ENCODE measurements at regions not wholly inside any gene's neighbourhood (a gene's known extent, or its start where the extent isn't known, plus 50 kb on each side); places are given as distances from the start of the nearest gene placed in this dataset.

GRCh38 chr16:20203272-20203671, 124.0 kb downstream of the GP2 start:
- no peak for TF ChIP-seq REST (IDR thresholded peaks at IDR 0.05; ENCODE audit: low read depth)
- no peak for TF ChIP-seq CREB1 (IDR thresholded peaks at IDR 0.05; ENCODE audit: low read depth)
- no peak for TF ChIP-seq MAX (IDR thresholded peaks at IDR 0.05)
- no peak for TF ChIP-seq TEAD4 (IDR thresholded peaks at IDR 0.05)
- TF ChIP-seq FOXM1 (IDR thresholded peaks at IDR 0.05; ENCODE audit: borderline replicate concordance, low read depth): no peak
- TF ChIP-seq TAF1 (IDR thresholded peaks at IDR 0.05; ENCODE audit: low read depth): no peak
- no peak for TF ChIP-seq TCF12 (IDR thresholded peaks at IDR 0.05; ENCODE audit: low read depth)
- TF ChIP-seq YY1 (IDR thresholded peaks at IDR 0.05; ENCODE audit: low read depth): no peak
- no peak for TF ChIP-seq NFIC (IDR thresholded peaks at IDR 0.05)
- TF ChIP-seq RAD21 (IDR thresholded peaks at IDR 0.05; ENCODE audit: low read depth): no peak
- no peak for TF ChIP-seq USF1 (IDR thresholded peaks at IDR 0.05)
- no peak for TF ChIP-seq CEBPB (IDR thresholded peaks at IDR 0.05)
- TF ChIP-seq ZBTB7A (IDR thresholded peaks at IDR 0.05; ENCODE audit: low read depth): no peak
- no peak for TF ChIP-seq EGR1 (IDR thresholded peaks at IDR 0.05)
- no peak for TF ChIP-seq EP300 (IDR thresholded peaks at IDR 0.05; ENCODE audit: borderline replicate concordance)

GRCh38 chr16:20202747-20203146, 124.6 kb downstream of the GP2 start:
- TF ChIP-seq REST (IDR thresholded peaks at IDR 0.05; ENCODE audit: low read depth): no peak
- TF ChIP-seq USF1 (IDR thresholded peaks at IDR 0.05): no peak
- TF ChIP-seq EP300 (IDR thresholded peaks at IDR 0.05; ENCODE audit: borderline replicate concordance): no peak
- TF ChIP-seq FOXM1 (IDR thresholded peaks at IDR 0.05; ENCODE audit: borderline replicate concordance, low read depth): no peak
- TF ChIP-seq CREB1 (IDR thresholded peaks at IDR 0.05; ENCODE audit: low read depth): no peak
- no peak for TF ChIP-seq MAX (IDR thresholded peaks at IDR 0.05)
- TF ChIP-seq TAF1 (IDR thresholded peaks at IDR 0.05; ENCODE audit: low read depth): no peak
- TF ChIP-seq YY1 (IDR thresholded peaks at IDR 0.05; ENCODE audit: low read depth): no peak
- no peak for TF ChIP-seq CEBPB (IDR thresholded peaks at IDR 0.05)
- no peak for TF ChIP-seq EGR1 (IDR thresholded peaks at IDR 0.05)
- no peak for TF ChIP-seq NFIC (IDR thresholded peaks at IDR 0.05)
- TF ChIP-seq ZBTB7A (IDR thresholded peaks at IDR 0.05; ENCODE audit: low read depth): no peak
- TF ChIP-seq TCF12 (IDR thresholded peaks at IDR 0.05; ENCODE audit: low read depth): no peak
- TF ChIP-seq RAD21 (IDR thresholded peaks at IDR 0.05; ENCODE audit: low read depth): no peak

GRCh38 chr16:20192801-20193200, 119.1 kb upstream of the GPR139 start:
- TF ChIP-seq CEBPB (IDR thresholded peaks at IDR 0.05) (no peak), USF1 (IDR thresholded peaks at IDR 0.05) (no peak), TEAD4 (IDR thresholded peaks at IDR 0.05) (no peak), NFIC (IDR thresholded peaks at IDR 0.05) (no peak), EGR1 (IDR thresholded peaks at IDR 0.05) (no peak), REST (IDR thresholded peaks at IDR 0.05; ENCODE audit: low read depth) (no peak), RAD21 (IDR thresholded peaks at IDR 0.05; ENCODE audit: low read depth) (no peak), CREB1 (IDR thresholded peaks at IDR 0.05; ENCODE audit: low read depth) (no peak), TAF1 (IDR thresholded peaks at IDR 0.05; ENCODE audit: low read depth) (no peak), YY1 (IDR thresholded peaks at IDR 0.05; ENCODE audit: low read depth) (no peak), FOXM1 (IDR thresholded peaks at IDR 0.05; ENCODE audit: borderline replicate concordance, low read depth) (no peak), TCF12 (IDR thresholded peaks at IDR 0.05; ENCODE audit: low read depth) (no peak), MAX (IDR thresholded peaks at IDR 0.05) (no peak), ZBTB7A (IDR thresholded peaks at IDR 0.05; ENCODE audit: low read depth) (no peak), EP300 (IDR thresholded peaks at IDR 0.05; ENCODE audit: borderline replicate concordance) (no peak)
